Tibial artery (tissue), 4 donors: ENCODE measurements at regions not wholly inside any gene's neighbourhood (a gene's known extent, or its start where the extent isn't known, plus 50 kb on each side); places are given as distances from the start of the nearest gene placed in this dataset.

Source experiments
- DNase-seq, 2 donors: peaks; one replicate each; pipeline ENCODE4 v3.0.0-alpha.2; 2019
- H3K27ac ChIP-seq, 2 donors: fragments of 200-600 bp; sonication (generic) in 1 of 2; 1 replicate in 1 of 2; 2 replicates in 1 of 2; pipeline ENCODE4 v1.5.1; 2018 to 2019; ENCODE audit warnings: mild to moderate bottlenecking in 1 of 2
- H3K27me3 ChIP-seq, 2 donors: fragments of 200-600 bp; sonication (generic) in 1 of 2; one replicate each; pipeline versions ENCODE4 v1.5.1 to v1.6.0; 2016 to 2019
- H3K36me3 ChIP-seq, 3 donors: fragments of 200-600 bp; sonication (generic) in 2 of 3; one replicate each; pipeline ENCODE4 v1.5.1; 2016 to 2019; ENCODE audit warnings: mild to moderate bottlenecking in 2 of 3
- H3K4me1 ChIP-seq, 4 donors: fragments of 200-600 bp; sonication (generic) in 2 of 4; 1 replicate in 3 of 4; 2 replicates in 1 of 4; pipeline ENCODE4 v1.5.1; 2016 to 2019
- H3K4me3 ChIP-seq, 2 donors: fragments of 200-600 bp; sonication (generic) in 1 of 2; 1 replicate in 1 of 2; 2 replicates in 1 of 2; pipeline ENCODE4 v1.5.1; 2018 to 2019; ENCODE audit warnings: mild to moderate bottlenecking in 2 of 2
- H3K9me3 ChIP-seq, 3 donors: fragments of 200-600 bp; sonication (generic) in 1 of 3; one replicate each; pipeline ENCODE4 v1.5.1; 2016 to 2019
- intact Hi-C: fragments of 100-400 bp; cut with DNase I; formaldehyde crosslinking; loops from one replicate; pipeline ENCODE4 v1.15.0; 2023; ENCODE audit warnings: low total_unique reads
- TF ChIP-seq, protein P1 (sequence below), 2 experiments: fragments of 200-600 bp in 1 of 2; fragments of 450-650 bp in 1 of 2; IDR thresholded peaks; one replicate each; pipeline ENCODE4 v1.5.1; 2017 to 2019; ENCODE audit warnings: antibody characterized with exemption in 2 of 2, mild to moderate bottlenecking in 1 of 2, moderate library complexity in 1 of 2

DNA sequence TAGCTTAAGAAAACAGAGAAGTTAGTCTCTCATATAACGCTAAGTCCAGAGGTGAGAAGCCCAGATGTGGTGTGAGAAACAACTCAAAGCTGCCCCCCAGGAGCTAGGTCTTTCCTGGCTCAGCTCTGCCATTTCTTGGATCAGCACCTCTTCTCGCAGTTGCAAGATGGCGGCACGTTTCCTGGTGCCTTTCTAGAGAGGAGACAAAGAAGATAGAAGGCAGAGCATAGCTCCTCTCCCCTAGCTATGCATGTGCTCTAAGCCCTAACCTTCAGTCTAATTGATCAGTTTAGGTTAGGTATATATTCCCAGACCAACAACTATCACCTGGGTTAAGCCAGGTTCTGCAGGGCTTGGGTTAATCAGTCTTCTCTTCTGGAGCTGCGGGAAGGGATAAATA, 119.5 kb upstream of the RAB12 start:
- H3K27ac ChIP-seq: no peak overlapping the region
- no peaks in the 10 kb centered on the region for H3K36me3 ChIP-seq
- H3K4me3 ChIP-seq: no peak overlapping the region
- H3K27me3 ChIP-seq: no peaks in the 10 kb centered on the region
- H3K9me3 ChIP-seq: no peaks in the 10 kb centered on the region
- no peaks in the 10 kb centered on the region for H3K4me1 ChIP-seq
- DNase-seq: no peak
- TF ChIP-seq, protein P1, sequence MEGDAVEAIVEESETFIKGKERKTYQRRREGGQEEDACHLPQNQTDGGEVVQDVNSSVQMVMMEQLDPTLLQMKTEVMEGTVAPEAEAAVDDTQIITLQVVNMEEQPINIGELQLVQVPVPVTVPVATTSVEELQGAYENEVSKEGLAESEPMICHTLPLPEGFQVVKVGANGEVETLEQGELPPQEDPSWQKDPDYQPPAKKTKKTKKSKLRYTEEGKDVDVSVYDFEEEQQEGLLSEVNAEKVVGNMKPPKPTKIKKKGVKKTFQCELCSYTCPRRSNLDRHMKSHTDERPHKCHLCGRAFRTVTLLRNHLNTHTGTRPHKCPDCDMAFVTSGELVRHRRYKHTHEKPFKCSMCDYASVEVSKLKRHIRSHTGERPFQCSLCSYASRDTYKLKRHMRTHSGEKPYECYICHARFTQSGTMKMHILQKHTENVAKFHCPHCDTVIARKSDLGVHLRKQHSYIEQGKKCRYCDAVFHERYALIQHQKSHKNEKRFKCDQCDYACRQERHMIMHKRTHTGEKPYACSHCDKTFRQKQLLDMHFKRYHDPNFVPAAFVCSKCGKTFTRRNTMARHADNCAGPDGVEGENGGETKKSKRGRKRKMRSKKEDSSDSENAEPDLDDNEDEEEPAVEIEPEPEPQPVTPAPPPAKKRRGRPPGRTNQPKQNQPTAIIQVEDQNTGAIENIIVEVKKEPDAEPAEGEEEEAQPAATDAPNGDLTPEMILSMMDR (IDR thresholded peaks at IDR 0.05): no peak
- intact Hi-C loops: no loop called here

DNA sequence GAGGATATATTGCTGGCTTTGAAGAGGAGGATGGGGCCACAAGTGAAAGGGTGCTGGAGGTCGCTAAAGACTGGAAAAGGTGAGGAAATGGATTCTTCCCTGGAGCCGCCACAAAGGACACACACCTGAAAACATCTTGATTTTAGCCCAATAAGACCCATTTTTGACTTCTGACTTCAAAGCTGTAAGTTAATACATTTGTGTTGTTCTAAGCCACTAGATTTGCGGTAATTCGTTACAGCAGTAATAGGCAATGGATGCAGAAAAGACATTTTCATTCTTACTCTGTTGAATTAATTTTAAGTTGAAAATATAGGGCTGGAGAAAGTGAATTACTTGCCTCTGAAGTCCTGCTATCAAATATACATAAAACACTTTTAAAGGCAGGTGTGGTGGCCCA, 117.7 kb upstream of the RAB12 start:
- TF ChIP-seq, protein P1 (IDR thresholded peaks at IDR 0.05): no peak
- H3K9me3 ChIP-seq: no peaks in the 10 kb centered on the region
- H3K36me3 ChIP-seq: no peaks in the 10 kb centered on the region
- no peaks in the 10 kb centered on the region for H3K27me3 ChIP-seq
- H3K4me3 ChIP-seq: no peak overlapping the region
- H3K4me1 ChIP-seq: no peaks in the 10 kb centered on the region
- no peak overlapping the region for H3K27ac ChIP-seq
- intact Hi-C loops: no loop called here
- DNase-seq: no peak

DNA sequence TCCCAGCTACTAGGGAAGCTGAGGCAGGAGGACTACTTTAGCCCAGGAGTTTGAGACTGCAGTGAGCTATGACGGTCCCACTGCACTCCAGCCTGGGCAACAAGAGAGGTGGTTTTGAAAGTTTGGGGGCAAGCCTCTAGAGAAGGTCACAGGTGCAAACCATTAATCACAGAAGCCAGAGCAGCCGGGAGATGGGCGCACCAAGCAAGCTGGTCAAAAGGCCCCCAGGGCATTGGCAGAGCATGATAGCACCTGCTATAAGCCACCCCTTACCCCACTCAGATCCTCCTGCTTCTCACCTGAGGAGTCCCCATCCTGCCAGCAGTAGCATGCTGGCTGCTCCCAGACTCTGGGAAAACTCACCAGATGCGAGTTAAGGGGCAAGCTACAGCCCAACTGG, 116.1 kb upstream of the RAB12 start:
- Histone ChIP-seq H3K4me1 (no peaks in the 10 kb centered on the region), H3K9me3 (no peaks in the 10 kb centered on the region), H3K27me3 (no peaks in the 10 kb centered on the region), H3K36me3 (no peaks in the 10 kb centered on the region), H3K4me3 (no peak overlapping the region), H3K27ac (no peak overlapping the region)
- TF ChIP-seq, protein P1 (IDR thresholded peaks at IDR 0.05): no peak
- intact Hi-C loops: no loop called here
- DNase-seq: peak in 1 of 2 donors; percentile 16

DNA sequence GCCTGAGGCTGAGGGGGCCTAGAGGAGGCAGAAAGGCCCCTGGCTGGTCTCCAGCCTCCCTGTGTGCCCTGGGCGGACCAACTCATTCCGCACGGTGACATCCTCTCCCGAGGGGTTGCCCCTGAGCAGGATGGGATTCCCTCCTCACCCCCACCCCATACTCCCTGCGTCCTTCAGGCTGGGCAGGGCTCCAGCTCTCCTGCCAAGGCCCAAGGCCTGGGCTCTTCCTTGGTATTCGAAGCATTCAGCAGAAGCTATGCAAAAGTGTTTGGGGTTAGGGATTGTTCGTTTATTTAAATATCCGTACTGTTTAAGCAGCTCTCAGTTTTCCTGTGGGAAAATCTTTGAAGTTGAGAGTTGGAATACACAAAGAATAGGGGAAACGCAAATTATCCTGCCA, 113.1 kb upstream of the RAB12 start:
- H3K4me3 ChIP-seq: no peak overlapping the region
- no peaks in the 10 kb centered on the region for H3K9me3 ChIP-seq
- DNase-seq: peak in 1 of 2 donors; percentile 27
- intact Hi-C loops: no loop called here
- no peaks in the 10 kb centered on the region for H3K36me3 ChIP-seq
- peaks cover 0 to 3% of the 10 kb centered on the region in 2 donors for H3K27me3 ChIP-seq
- H3K4me1 ChIP-seq: no peaks in the 10 kb centered on the region
- TF ChIP-seq, protein P1 (IDR thresholded peaks at IDR 0.05): no peak
- H3K27ac ChIP-seq: no peak overlapping the region

DNA sequence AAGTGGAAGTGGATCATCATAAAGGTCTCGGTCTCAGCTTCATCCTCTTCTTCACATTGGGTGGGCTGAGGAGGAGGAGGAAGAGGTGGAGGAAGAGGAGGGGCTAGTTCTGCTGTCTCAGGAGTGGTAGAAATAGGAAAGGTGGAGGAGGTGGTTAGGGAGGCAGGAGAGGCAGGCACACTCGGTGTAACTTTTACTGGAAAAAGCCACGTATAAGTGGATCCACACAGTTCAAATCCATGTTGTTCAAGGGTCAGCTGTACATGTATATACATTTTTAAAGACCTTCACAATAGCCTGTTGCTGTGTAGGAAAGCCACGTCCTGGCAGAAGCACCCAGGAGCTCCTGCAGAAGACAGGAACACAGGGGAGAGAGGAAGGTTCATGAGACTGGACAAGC, 110.3 kb upstream of the RAB12 start:
- Histone ChIP-seq H3K36me3 (no peaks in the 10 kb centered on the region), H3K27ac (no peak overlapping the region), H3K4me3 (no peak overlapping the region), H3K27me3 (peaks cover 0 to 3% of the 10 kb centered on the region in 2 donors), H3K9me3 (no peaks in the 10 kb centered on the region), H3K4me1 (no peaks in the 10 kb centered on the region)
- intact Hi-C loops: no loop called here
- no peak for DNase-seq
- TF ChIP-seq, protein P1 (IDR thresholded peaks at IDR 0.05): no peak
